C4-2B (cell line): ENCODE measurements at regions not wholly inside any gene's neighbourhood (a gene's known extent, or its start where the extent isn't known, plus 50 kb on each side); places are given as distances from the start of the nearest gene placed in this dataset.

Experiments
- ZFX ChIP-seq: fragments of 450-650 bp; IDR thresholded peaks from 2 replicates; pipeline ENCODE4 v1.6.1; 2017
- TF ChIP-seq, protein P1 (sequence below): fragments of 450-650 bp; conservative IDR thresholded peaks from 2 replicates; pipeline ENCODE4 v1.5.1; 2017; ENCODE audit warnings: mild to moderate bottlenecking

DNA sequence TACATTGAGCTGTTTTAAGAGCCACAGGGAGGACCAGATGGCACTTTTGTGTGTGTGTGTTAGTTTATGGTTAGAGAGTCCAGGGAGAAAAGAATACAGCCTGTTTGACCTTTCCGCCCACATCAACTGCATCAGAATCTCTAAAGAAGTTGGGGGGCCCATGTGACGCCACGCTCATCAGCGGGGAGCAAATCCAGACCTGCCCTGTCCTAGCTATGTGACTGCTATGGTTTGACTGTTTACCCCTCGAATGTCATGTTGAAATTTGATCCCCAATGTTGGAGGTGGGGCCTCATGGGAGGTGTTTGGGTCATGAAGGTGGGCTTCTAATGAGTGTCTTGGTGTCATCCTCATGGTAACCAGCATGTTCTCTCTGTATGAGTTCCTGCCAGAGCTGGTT is 128.0 kb downstream of the ADRA2A start:
- TF ChIP-seq, protein P1, sequence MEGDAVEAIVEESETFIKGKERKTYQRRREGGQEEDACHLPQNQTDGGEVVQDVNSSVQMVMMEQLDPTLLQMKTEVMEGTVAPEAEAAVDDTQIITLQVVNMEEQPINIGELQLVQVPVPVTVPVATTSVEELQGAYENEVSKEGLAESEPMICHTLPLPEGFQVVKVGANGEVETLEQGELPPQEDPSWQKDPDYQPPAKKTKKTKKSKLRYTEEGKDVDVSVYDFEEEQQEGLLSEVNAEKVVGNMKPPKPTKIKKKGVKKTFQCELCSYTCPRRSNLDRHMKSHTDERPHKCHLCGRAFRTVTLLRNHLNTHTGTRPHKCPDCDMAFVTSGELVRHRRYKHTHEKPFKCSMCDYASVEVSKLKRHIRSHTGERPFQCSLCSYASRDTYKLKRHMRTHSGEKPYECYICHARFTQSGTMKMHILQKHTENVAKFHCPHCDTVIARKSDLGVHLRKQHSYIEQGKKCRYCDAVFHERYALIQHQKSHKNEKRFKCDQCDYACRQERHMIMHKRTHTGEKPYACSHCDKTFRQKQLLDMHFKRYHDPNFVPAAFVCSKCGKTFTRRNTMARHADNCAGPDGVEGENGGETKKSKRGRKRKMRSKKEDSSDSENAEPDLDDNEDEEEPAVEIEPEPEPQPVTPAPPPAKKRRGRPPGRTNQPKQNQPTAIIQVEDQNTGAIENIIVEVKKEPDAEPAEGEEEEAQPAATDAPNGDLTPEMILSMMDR = no peak
- no peak for TF ChIP-seq ZFX
